Renal pelvis (tissue), 1 donor: ENCODE measurements at regions not wholly inside any gene's neighbourhood (a gene's known extent, or its start where the extent isn't known, plus 50 kb on each side); places are given as distances from the start of the nearest gene placed in this dataset.
"Not testable (repeated sequence)": the region's sequence is repeated elsewhere in the genome, so short reads cannot be mapped to it uniquely, and the experiment has no call there.

ENCODE experiments used
- DNase-seq: peaks from one replicate; pipeline ENCODE4 v3.0.0-alpha.2; 2013

DNA sequence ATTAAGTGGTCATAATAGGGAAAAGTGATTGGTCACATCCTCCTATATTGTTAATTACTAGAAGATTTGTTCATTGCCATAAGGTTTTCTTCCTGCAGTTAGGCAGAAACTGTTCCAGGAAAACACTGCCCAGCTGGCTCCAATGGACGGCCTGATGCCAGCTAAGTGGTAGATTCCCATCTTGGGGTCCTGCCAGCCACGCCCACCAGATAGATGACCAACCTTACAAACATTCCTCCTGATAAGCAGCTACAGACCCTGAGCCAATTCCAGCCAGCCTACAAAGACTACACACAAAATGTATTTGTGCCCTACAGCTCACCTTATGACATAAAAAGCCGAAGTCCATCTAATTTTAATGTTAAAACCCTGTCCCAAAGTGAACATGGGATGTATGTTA is 685.9 kb upstream of the USP15 start:
- DNase-seq: no peak

DNA sequence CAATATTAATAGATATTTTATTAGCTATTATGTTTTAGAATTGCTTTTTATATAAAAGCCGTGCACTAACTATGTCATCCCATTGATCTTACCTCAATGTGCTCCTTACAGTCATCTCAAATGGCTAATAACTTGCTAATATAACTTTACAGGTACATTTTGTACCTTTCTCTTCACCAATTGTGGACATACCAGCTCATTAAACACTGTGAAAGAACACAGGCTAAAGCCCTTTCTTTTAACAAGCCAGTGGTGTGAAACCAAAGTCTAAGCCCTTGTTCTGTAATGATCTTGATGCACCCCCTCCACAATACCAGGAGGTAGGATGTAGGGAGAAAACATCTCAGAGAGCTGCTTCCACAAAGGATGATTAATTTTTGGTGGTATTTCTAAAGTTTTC is 675.3 kb upstream of the USP15 start:
- DNase-seq: no peak

DNA sequence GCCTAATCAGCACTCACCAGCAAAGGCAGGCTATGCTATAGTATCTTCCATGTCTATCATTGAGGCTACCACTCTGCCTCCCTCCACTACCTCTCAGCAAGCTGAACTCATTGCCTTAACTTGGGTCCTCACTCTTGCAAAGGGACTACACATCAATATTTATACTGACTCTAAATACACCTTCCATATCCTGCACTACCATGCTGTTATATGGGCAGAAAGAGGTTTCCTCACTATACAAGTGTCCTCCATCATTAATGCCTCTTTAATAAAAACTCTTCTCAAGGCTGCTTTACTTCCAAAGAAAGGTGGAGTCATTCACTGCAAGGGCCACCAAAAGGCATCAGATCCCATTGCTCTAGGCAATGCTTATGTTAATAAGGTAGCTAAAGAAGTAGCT is 669.3 kb upstream of the USP15 start:
- DNase-seq: not testable (repeated sequence)

DNA sequence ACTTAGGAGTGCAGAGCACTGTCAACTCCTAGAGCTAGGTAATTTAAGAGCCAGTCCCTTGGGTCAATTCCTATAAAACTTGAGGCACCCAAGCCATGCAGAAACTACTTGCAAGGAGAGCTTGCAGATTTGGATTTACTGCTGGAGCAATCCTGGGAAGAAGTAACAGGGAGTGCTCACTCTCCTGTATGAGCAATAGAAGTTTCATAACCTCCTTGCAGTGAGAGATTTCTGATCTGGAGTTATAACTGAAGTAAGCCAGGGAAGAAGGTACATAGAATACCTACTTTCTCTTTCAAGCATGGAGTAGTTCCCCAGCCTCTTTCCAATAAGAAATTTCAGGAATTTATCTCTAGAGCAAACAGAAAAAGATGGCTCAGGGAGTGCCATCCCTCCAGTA is 650.1 kb upstream of the USP15 start:
- no peak for DNase-seq

GRCh38 chr12:61629702-61630101 is 630.5 kb upstream of the USP15 start:
- DNase-seq: no peak

DNA sequence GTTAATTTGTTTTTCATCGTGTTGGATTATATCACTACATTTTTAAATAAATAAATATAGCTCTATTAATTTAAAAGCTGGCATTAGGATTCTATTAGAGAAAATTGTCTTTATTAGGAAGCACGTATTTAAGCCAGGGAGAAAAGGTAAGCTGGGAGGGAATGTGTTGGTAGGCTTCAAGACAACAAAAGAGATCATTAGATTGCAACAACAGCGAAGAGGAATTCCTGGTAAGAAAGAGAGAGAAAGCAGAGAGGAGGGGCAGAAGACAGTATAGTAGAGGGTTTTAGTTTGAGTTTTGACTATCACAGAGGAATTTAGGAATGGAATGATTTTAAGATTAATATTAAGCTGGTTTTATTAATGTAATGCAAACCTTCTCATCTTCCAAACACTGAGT is 613.6 kb upstream of the USP15 start:
- no peak for DNase-seq

- DNase-seq: no peak
These were observed 612.6 kb upstream of the USP15 start for GRCh38 chr12:61647566-61647965.

- DNase-seq: no peak
These were observed 607.9 kb upstream of the USP15 start for GRCh38 chr12:61652265-61652664.

GRCh38 chr12:61654698-61655097 is 605.5 kb upstream of the USP15 start:
- DNase-seq: no peak

- no peak for DNase-seq
These were observed 605.0 kb upstream of the USP15 start for GRCh38 chr12:61655241-61655640.

- no peak for DNase-seq
These were observed 592.5 kb upstream of the USP15 start for GRCh38 chr12:61667676-61668075.

- no peak for DNase-seq
These were observed 583.7 kb upstream of the USP15 start for GRCh38 chr12:61676520-61676919.

DNA sequence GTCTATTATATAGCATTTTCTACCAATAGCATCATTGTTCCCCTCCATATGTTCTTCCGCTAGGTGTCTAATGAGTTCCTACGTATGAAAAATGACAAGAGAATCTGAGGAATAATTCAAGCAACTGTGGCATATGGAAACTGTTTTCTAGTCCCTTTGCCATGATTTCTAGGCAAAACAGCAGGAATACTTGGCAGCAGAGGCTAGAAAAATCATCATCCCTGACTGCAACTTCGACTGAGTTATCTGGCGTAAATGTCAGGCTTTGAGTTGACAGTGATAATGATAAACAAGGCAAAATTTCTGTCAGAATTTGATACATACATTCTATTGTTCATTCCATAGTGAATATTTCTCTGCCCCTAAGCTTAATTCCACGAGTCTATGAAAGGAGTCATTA is 572.8 kb upstream of the USP15 start:
- DNase-seq: no peak

GRCh38 chr12:61694214-61694613 is 566.0 kb upstream of the USP15 start:
- DNase-seq: no peak

GRCh38 chr12:61701471-61701870 is 558.7 kb upstream of the USP15 start:
- no peak for DNase-seq

GRCh38 chr12:61706783-61707182 is 553.4 kb upstream of the USP15 start:
- DNase-seq: no peak

DNA sequence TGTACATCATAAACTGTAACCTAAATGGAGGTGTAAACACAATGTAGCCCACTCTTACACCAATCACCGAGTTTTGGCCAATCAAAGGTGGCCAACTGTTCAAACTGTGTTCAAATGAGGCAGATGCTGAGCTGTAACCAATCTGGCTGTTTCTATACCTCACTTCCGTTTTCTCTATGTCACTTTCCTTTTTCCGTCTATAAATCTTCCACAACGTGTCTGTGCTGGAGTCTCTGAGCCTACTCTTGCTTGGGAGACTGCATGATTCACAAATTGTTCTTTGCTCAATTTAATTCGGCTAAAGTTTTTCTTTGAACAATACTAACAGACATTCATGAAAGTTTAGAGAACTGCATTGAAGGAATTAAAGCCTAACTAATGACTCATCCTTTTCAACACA is 547.1 kb upstream of the USP15 start:
- no peak for DNase-seq

DNA sequence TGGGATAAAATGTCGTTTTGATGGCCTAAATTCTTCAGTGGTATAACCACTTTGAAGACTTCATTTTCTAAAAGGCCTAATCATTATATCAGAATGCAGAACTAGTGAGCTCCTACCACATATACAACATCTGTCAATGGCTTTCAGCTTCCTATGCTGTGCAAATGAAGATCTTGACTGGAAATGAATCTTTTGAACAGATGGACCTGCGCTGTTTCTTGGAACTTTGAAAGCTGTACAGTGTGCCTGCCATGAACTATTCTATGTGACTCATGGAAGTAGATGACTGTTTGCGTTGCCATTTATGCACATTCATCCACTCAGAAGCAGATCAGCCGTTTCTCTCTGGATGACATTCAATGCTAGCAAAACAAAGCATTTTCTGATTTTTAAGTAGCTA is 542.2 kb upstream of the USP15 start:
- no peak for DNase-seq

- no peak for DNase-seq
These were observed 520.3 kb upstream of the USP15 start for GRCh38 chr12:61739925-61740324.

GRCh38 chr12:61750604-61751003 is 509.6 kb upstream of the USP15 start:
- DNase-seq: no peak

DNA sequence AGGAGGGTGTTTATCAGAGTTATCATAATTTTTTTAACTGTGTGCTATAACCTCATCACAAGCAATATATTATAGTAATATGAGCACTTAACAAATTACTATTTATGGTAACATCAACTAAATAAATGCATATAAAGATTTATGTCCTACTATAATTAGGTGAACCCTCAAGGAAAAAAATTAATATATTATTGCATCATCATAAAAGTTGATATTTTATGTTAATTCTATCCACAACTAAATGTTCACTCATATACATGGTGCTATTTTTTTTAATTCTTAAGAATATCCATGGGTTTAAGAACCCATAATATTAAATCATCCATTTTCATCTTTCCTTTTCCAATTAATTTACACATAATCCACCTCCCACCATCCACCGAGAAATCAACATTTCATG is 506.0 kb upstream of the USP15 start:
- DNase-seq: no peak

DNA sequence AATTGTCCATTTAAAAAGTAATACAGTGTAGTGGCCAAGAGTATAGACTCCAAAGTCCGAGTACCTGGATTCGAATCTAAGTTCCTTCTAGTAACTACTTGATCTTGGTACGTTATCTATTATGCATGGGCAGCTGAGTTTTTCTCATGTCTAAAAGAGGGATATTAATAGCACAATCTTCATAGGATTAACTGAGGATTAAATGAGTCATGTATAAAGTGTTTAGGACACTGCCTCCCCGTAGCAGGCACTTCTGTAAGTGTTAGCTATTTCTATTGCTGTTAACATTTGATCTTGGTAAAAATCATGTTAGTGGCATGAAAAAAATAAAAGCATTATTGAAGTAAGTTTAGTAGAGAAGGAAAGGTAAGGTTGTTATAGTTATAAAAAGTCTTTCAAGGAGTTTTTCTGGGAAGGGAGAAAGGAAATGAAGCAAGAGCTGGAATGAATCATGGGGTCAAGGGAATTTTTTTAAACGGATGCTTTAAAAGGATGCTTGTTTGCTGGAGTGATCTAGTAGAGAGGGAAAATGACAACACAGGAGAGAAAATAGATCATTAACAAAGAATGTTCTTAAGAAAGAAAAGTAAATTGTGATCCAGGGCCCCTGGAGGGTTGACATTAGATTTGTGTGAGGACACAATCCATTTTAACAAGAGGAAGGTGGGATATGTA is 502.2 kb upstream of the USP15 start:
- no peak for DNase-seq

GRCh38 chr12:61758661-61759060 is 501.5 kb upstream of the USP15 start:
- DNase-seq: no peak

DNA sequence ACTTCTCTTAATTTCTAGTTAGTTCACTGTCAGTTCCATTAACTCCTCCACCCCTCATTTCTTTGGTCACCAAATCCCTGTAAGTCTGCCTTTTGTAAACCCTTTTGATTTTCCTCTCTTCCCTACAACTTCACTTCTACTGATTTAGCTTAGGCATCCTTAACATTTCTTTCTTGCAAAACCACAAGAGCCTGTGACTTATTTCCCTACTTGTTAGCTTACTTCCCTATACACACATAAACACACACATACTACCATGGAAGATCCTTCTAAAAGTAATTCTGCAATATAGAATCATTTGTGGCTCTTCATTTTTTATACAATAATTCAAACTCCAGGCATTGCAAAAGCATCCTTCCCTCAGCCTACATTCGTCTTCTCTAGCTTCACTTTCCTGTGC is 494.3 kb upstream of the USP15 start:
- no peak for DNase-seq

- no peak for DNase-seq
These were observed 479.8 kb upstream of the USP15 start for GRCh38 chr12:61780435-61780834.
